ENCODE measurements at regions not wholly inside any gene's neighbourhood (a gene's known extent, or its start where the extent isn't known, plus 50 kb on each side); places are given as distances from the start of the nearest gene placed in this dataset.

- no peak for DNase-seq
These were observed 109.9 kb downstream of the TLE3 start for GRCh38 chr15:69987492-69988489.

GRCh38 chr15:69988541-69989225, 109.0 kb downstream of the TLE3 start:
- DNase-seq: no peak

- DNase-seq: no peak
These were observed 106.9 kb downstream of the TLE3 start for GRCh38 chr15:69990566-69991421.

GRCh38 chr15:69991551-69991980, 106.2 kb downstream of the TLE3 start:
- no peak for DNase-seq

GRCh38 chr15:69992348-69992747, 105.4 kb downstream of the TLE3 start:
- DNase-seq: no peak

- DNase-seq: no peak
These were observed 103.1 kb downstream of the TLE3 start for GRCh38 chr15:69994429-69995205.

GRCh38 chr15:69996321-69997160, 101.2 kb downstream of the TLE3 start:
- DNase-seq: no peak

- DNase-seq: no peak
These were observed 100.6 kb downstream of the TLE3 start for GRCh38 chr15:69997161-69997485.
